IMR-90 (cell line): ENCODE measurements at regions not wholly inside any gene's neighbourhood (a gene's known extent, or its start where the extent isn't known, plus 50 kb on each side); places are given as distances from the start of the nearest gene placed in this dataset.

Source experiments
- BHLHE40 ChIP-seq: fragments of 150-350 bp; IDR thresholded peaks from 2 replicates; pipeline ENCODE4 v1.6.1; 2016; ENCODE audit warnings: mild to moderate bottlenecking, low read depth, low read length
- CEBPB ChIP-seq: IDR thresholded peaks from 2 replicates; pipeline ENCODE4 v1.6.1; 2012; ENCODE audit warnings: low read depth, low read length, improper control_type of control experiment
- CHD1 ChIP-seq: IDR thresholded peaks from 2 replicates; pipeline ENCODE4 v1.6.1; 2012; ENCODE audit warnings: low read depth, low read length, improper control_type of control experiment
- CTCF ChIP-seq: conservative IDR thresholded peaks from 2 replicates; pipeline ENCODE4 v1.5.1; 2012; ENCODE audit warnings: mild to moderate bottlenecking, low read depth, low read length, improper control_type of control experiment
- ELK1 ChIP-seq: fragments of 150-350 bp; IDR thresholded peaks from 2 replicates; pipeline ENCODE4 v1.6.1; 2016; ENCODE audit warnings: low read depth, mild to moderate bottlenecking, low read length, moderate library complexity, borderline replicate concordance
- MAFK ChIP-seq: IDR thresholded peaks from 2 replicates; pipeline ENCODE4 v1.6.1; 2012; ENCODE audit warnings: low read depth, low read length, improper control_type of control experiment
- MAZ ChIP-seq: IDR thresholded peaks from 2 replicates; pipeline ENCODE4 v1.6.1; 2012; ENCODE audit warnings: low read depth, mild to moderate bottlenecking, low read length, improper control_type of control experiment, moderate library complexity, borderline replicate concordance
- POLR2A ChIP-seq: IDR thresholded peaks from 2 replicates; pipeline ENCODE4 v1.6.1; 2012; ENCODE audit warnings: mild to moderate bottlenecking, low read depth, low read length
- RAD21 ChIP-seq: IDR thresholded peaks from 2 replicates; pipeline ENCODE4 v1.6.1; 2012; ENCODE audit warnings: low read length, improper control_type of control experiment
- RCOR1 ChIP-seq: IDR thresholded peaks from 2 replicates; pipeline ENCODE4 v1.6.1; 2012; ENCODE audit warnings: mild to moderate bottlenecking, low read length, improper control_type of control experiment; ENCODE audit not compliant: insufficient replicate concordance
- SMC3 ChIP-seq: fragments of 150-350 bp; IDR thresholded peaks from 2 replicates; pipeline ENCODE4 v1.6.1; 2016; ENCODE audit warnings: low read depth, mild to moderate bottlenecking, antibody characterized with exemption, low read length, moderate library complexity
- USF2 ChIP-seq: fragments of 150-350 bp; IDR thresholded peaks from 2 replicates; pipeline ENCODE4 v1.6.1; 2017; ENCODE audit warnings: mild to moderate bottlenecking, antibody characterized with exemption, low read length, low read depth

GRCh38 chr22:27682437-27682836 lies 119.1 kb downstream of the MN1 start:
- TF ChIP-seq RAD21 (no peak), CTCF (peak; percentile 22; the same call in 1 of the 2 replicates), MAFK (no peak), CEBPB (no peak), POLR2A (no peak), BHLHE40 (no peak), USF2 (no peak), RCOR1 (no peak), ELK1 (no peak), SMC3 (0 out of 2 replicates have a peak, but pooled peaks have one; percentile 18), CHD1 (no peak), MAZ (no peak)
